AG09319 (cell line): ENCODE measurements at regions not wholly inside any gene's neighbourhood (a gene's known extent, or its start where the extent isn't known, plus 50 kb on each side); places are given as distances from the start of the nearest gene placed in this dataset.

ENCODE experiments used
- DNase-seq: peaks from one replicate; pipeline ENCODE4 v3.0.0-alpha.2; 2010; ENCODE audit warnings: low read depth; ENCODE audit errors: extremely low read depth
- CTCF ChIP-seq: IDR thresholded peaks from 2 replicates; pipeline ENCODE4 v1.5.1; 2011; ENCODE audit warnings: low read depth, mild to moderate bottlenecking, inconsistent platforms, low read length, moderate library complexity

- TF ChIP-seq CTCF, result no peak
- no peak for DNase-seq
Measured at GRCh38 chr4:65845199-65845773, 175.0 kb upstream of the EPHA5 start.

GRCh38 chr4:65839164-65839931 lies 169.1 kb upstream of the EPHA5 start:
- DNase-seq, result no peak
- TF ChIP-seq CTCF, result no peak

- DNase-seq, result no peak
- no peak for TF ChIP-seq CTCF
Measured at GRCh38 chr4:65834707-65835106, 164.4 kb upstream of the EPHA5 start.

- DNase-seq, result no peak
- TF ChIP-seq CTCF, result no peak
Measured at GRCh38 chr4:65831828-65832227, 161.5 kb upstream of the EPHA5 start.

GRCh38 chr4:65825116-65825753 lies 154.9 kb upstream of the EPHA5 start:
- DNase-seq, result no peak
- TF ChIP-seq CTCF, result no peak

GRCh38 chr4:65819192-65819591 lies 148.9 kb upstream of the EPHA5 start:
- DNase-seq, result no peak
- no peak for TF ChIP-seq CTCF

GRCh38 chr4:65805936-65806335 lies 135.6 kb upstream of the EPHA5 start:
- no peak for TF ChIP-seq CTCF
- no peak for DNase-seq
